ENCODE measurements at regions not wholly inside any gene's neighbourhood (a gene's known extent, or its start where the extent isn't known, plus 50 kb on each side); places are given as distances from the start of the nearest gene placed in this dataset.

DNA sequence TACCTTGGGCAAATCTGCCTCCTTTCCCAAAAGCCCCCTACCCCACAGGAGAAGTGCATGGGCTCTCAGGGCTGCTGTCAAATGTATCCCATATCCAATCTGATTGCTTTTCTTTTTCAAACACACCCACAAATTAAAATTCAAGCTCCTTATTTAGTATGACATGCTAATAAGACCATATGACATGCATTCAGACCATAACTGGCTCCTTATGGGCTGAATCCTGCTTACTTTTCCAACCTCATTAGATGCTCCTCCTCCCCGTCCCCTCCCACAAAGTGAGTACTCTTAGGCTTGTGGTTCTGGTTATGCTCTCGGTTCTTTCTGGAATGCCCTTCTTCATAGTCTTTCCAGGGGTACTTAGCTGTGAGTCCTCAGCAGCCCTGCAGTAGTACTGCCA lies 59.0 kb upstream of the TOM1L1 start:
- no peak for DNase-seq
- 74 to 82% (median 76%) methylated on average over 2 of the region's 2 CpGs for WGBS, 5 donors
- intact Hi-C loops (cut with DNase I; ENCODE audit: low total_unique reads): no loop called here
- H3K9me3 ChIP-seq: peaks cover 0 to 6% (median 3%) of the 10 kb centered on the region in 8 donors
- H3K4me1 ChIP-seq: no peaks in the 10 kb centered on the region
- H3K36me3 ChIP-seq: no peaks in the 10 kb centered on the region
- H3K27me3 ChIP-seq (replicated peaks in 1 of 7): no peaks in the 10 kb centered on the region
- no peak overlapping the region for H3K4me3 ChIP-seq
- no peak for TF ChIP-seq POLR2A (IDR thresholded peaks at IDR 0.05)
- H3K27ac ChIP-seq: no peak overlapping the region

DNA sequence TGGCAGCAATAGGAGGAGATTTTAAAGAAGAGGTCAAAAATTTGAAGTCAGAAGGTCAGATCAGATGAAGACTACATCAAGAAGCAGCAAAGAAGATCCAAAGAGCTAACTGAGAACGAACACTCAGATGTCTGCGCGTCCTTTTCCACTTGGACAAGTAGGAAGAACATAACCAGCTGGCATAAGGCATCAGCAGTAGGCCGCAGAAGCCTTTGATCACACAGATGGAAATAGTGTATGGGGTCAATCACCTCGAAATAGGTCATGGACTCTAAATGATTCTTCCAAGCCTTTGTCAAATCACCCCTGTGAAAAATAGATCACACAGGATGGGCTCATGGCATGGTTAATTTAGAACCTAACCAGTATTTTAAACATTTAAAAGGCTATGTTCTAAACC lies 56.4 kb upstream of the TOM1L1 start:
- Histone ChIP-seq H3K4me1 (no peaks in the 10 kb centered on the region), H3K27me3 (replicated peaks in 1 of 7) (no peaks in the 10 kb centered on the region), H3K27ac (no peak overlapping the region), H3K36me3 (no peaks in the 10 kb centered on the region), H3K4me3 (no peak overlapping the region), H3K9me3 (no peaks in the 10 kb centered on the region)
- 72 to 85% (median 80%) methylated on average over 5 of the region's 5 CpGs for WGBS, 5 donors
- intact Hi-C loops (cut with DNase I; ENCODE audit: low total_unique reads): no loop called here
- TF ChIP-seq, protein P1, sequence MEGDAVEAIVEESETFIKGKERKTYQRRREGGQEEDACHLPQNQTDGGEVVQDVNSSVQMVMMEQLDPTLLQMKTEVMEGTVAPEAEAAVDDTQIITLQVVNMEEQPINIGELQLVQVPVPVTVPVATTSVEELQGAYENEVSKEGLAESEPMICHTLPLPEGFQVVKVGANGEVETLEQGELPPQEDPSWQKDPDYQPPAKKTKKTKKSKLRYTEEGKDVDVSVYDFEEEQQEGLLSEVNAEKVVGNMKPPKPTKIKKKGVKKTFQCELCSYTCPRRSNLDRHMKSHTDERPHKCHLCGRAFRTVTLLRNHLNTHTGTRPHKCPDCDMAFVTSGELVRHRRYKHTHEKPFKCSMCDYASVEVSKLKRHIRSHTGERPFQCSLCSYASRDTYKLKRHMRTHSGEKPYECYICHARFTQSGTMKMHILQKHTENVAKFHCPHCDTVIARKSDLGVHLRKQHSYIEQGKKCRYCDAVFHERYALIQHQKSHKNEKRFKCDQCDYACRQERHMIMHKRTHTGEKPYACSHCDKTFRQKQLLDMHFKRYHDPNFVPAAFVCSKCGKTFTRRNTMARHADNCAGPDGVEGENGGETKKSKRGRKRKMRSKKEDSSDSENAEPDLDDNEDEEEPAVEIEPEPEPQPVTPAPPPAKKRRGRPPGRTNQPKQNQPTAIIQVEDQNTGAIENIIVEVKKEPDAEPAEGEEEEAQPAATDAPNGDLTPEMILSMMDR (IDR thresholded peaks at IDR 0.05 in 8 of 11, conservative IDR thresholded peaks at IDR 0.05 in 3 of 11): no peak
- TF ChIP-seq POLR2A (IDR thresholded peaks at IDR 0.05) (no peak), POLR2AphosphoS5 (IDR thresholded peaks at IDR 0.05) (no peak)
- DNase-seq: no peak

DNA sequence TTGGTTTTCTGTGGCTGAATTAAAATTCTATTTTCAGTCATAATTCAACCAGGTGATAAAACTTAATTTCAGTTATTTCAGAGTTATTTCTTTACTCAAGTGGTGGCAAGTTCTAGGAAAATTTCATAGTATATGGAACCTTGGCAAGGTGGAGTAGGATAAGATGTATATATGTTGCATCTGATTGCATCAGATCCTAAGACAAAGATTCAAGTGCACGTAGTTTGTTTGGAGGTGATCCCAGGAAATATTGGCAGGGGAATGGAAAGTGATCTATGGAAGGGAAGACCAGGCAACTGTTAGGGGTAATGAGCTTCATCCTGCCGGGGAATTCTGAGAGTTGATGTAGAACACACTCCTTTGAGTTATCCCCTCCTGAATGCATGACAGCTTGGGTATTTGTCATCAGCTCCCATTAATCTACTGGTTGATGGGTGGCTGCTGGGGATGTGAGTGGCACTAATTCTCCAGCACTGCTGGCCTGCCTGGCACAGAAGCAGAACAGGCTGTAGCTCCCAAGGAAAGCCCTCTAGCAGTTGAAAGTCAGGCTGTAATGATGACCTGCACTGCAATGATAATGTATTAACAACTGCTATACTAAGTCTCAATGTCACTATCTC lies 52.2 kb upstream of the TOM1L1 start:
- Histone ChIP-seq H3K27me3 (replicated peaks in 1 of 7) (no peaks in the 10 kb centered on the region), H3K9me3 (no peaks in the 10 kb centered on the region), H3K4me1 (no peaks in the 10 kb centered on the region), H3K36me3 (no peaks in the 10 kb centered on the region), H3K4me3 (no peak overlapping the region), H3K27ac (no peak overlapping the region)
- DNase-seq: no peak
- intact Hi-C loops (cut with DNase I; ENCODE audit: low total_unique reads): no loop called here
- TF ChIP-seq POLR2A (IDR thresholded peaks at IDR 0.05): no peak
- TF ChIP-seq POLR2AphosphoS5 (IDR thresholded peaks at IDR 0.05): no peak
- TF ChIP-seq, protein P1 (IDR thresholded peaks at IDR 0.05 in 8 of 11, conservative IDR thresholded peaks at IDR 0.05 in 3 of 11): no peak
- 75 to 95% (median 87%) methylated on average over 2 of the region's 2 CpGs for WGBS, 5 donors

DNA sequence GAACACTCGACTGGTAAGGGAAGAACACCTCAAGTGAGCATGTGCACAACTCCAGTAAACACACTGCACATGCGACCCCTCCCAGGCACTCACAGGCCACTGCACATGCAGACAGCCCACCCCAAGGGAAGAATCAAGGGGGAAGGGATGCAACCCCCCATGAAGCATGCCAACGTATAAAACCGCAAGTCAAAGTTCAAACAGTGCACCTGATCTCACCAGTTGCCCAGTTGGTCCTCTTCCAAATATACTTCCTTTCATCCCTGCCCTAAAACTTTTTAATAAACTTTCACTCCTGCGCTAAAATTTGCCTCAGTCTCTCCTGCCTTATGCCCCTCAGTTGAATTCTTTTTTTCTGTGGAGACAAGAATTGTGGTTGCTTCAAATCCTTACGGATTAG lies 51.0 kb upstream of the TOM1L1 start:
- Histone ChIP-seq H3K4me1 (no peaks in the 10 kb centered on the region), H3K36me3 (no peaks in the 10 kb centered on the region), H3K27ac (no peak overlapping the region), H3K27me3 (replicated peaks in 1 of 7) (no peaks in the 10 kb centered on the region), H3K9me3 (no peaks in the 10 kb centered on the region), H3K4me3 (no peak overlapping the region)
- 80 to 87% (median 85%) methylated on average over 6 of the region's 6 CpGs for WGBS, 5 donors
- DNase-seq: no peak
- intact Hi-C loops (cut with DNase I; ENCODE audit: low total_unique reads): no loop called here
- TF ChIP-seq, protein P1 (IDR thresholded peaks at IDR 0.05 in 8 of 11, conservative IDR thresholded peaks at IDR 0.05 in 3 of 11): no peak
- TF ChIP-seq POLR2AphosphoS5 (IDR thresholded peaks at IDR 0.05) (no peak), POLR2A (IDR thresholded peaks at IDR 0.05) (no peak)
